GM21619 (cell line): ENCODE measurements at regions not wholly inside any gene's neighbourhood (a gene's known extent, or its start where the extent isn't known, plus 50 kb on each side); places are given as distances from the start of the nearest gene placed in this dataset.
"Not testable (repeated sequence)": the region's sequence is repeated elsewhere in the genome, so short reads cannot be mapped to it uniquely, and the experiment has no call there.

Experiments
- ATAC-seq: cut with Tn5 transposase; IDR thresholded peaks from one replicate; pipeline ENCODE4 v1.9.1; 2021; ENCODE audit not compliant: unreplicated experiment

DNA sequence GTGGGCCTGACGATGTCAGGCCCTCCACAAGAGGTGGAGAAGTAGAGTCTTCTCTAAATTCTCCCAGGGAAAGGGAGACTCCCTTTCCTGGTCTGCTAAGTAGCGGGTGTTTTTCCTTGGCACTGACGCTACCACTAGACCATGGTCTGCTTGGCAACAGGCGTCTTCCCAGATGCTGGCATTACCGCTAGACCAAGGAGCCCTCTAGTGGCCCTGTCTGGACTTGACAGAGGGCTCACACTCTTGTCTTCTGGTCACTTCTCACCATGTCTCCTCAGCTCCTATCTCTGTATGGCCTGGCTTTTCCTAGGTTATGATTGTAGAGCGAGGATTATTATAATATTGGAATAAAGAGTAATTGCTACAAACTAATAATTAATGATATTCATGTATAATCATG lies 51.1 kb upstream of the RASSF6 start:
- not testable (repeated sequence) for ATAC-seq

GRCh38 chr4:73673286-73673685 lies 53.0 kb upstream of the RASSF6 start:
- ATAC-seq: no peak

GRCh38 chr4:73674451-73674919 lies 54.2 kb upstream of the RASSF6 start:
- ATAC-seq: no peak

DNA sequence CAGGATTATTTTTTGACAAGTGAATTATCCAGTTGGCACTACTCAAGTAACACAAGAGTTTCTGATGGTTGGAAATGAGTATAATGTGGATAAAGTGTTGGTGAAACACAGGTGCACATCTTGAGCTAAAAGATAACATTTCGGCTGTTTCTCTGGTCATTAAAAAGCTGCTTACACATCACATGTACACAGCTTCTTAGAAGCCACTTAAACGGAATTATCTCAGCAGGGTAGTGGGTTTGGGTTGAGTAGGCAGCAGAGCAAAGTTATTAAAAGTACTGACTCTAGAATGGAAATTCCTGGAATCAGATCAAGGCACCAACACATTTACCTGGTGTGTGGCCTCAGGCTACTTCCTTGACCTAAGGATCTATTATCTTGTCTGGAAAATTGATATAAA lies 55.4 kb upstream of the RASSF6 start:
- ATAC-seq: no peak

GRCh38 chr4:73676136-73676535 lies 55.9 kb upstream of the RASSF6 start:
- ATAC-seq: no peak

DNA sequence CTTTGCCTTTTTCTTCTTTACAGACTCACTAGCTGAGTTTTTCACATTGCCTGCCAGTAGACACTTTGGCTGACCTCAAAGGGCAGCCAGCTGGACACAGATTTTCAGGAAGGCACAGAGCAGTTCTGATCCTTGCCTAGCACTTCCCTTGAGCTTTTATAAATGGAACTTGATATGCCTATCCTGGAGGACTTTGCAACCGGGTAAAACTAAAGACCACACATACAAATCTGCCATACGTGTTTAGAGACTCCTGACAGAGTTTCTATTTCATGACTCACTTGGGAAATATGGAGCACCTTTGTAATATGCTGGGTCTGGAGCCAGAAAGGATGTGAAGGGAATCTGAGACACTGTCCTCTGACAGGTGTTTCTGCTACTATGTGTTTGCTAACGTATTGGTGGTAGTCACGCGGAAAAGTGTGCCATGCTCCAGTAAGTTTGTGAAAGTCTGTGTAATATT lies 56.7 kb upstream of the RASSF6 start:
- peak; percentile 90 for ATAC-seq

DNA sequence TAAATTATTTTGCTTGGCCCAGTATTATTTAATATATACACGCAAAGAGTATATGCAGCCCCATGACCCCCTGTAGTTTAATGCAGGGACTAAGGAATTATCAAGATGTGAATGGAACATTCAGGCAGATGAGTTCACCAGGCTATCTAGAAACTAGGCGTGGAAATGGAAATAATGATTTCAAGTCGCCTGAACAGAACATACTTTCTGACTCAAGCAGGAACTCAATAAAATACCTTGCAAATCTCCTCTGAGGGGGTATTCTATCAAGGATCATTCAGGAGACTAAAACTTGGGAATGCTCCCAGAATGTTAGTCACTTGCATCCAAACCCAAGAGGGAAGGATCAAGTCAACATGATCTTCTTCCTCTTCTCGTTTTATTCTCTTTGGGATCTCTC lies 59.6 kb upstream of the RASSF6 start:
- ATAC-seq: no peak

DNA sequence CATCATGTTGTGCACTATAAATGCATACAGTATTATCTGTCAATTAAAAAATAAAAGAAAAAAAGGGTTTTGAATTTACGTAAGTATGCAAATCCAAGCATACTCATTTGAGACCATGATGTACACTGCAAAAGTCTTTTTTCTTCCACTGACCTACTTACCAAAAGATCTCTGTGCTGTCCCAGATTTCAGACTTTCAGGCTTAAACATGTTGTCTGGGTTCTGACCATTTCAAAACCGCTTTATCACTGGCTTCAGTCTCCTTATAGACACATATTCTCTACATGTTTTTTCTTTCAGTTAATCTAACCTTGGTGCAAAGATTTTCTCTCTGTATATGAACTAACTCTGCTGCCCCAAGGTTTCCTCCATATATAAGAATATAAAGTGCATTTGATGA lies 58.6 kb upstream of the CXCL8 start:
- no peak for ATAC-seq

DNA sequence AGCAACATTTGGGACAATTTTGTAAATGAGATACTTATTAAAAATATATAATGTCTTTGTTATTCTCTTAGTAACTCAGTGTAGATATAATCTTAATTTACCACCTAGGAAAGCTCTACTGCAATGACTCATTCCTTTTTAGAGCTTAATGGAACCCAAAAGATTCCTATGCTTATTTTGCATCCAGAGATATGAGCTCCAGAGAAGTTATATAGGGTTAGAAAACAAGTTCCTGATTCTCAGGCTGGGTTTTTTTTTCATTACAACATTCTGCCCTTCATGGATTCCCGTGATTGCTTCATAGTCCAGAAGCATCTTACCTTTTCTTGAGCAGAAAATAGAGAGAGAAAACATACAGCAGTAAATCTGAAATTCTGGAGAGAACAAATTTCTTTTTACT lies 57.9 kb upstream of the CXCL8 start:
- no peak for ATAC-seq

DNA sequence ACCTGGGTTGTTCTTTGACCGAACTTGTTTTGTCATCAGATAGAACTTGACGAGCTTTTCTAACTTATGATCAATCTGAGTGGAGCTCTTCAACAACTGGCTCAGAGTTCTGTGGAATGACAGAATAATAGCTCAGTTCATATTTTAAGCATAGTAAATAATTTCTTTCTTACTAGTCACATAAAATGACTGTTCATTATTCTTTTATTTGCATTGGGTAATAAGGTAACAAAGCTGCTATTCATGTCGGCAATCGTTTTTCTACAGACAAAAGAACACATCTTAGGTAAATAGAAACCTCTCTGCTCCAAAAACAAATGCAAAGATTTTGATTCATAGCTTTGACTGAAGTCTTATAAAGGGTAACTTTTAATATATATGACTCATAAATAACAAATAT lies 57.3 kb upstream of the CXCL8 start:
- ATAC-seq: no peak

GRCh38 chr4:73683456-73683855 lies 56.9 kb upstream of the CXCL8 start:
- no peak for ATAC-seq

DNA sequence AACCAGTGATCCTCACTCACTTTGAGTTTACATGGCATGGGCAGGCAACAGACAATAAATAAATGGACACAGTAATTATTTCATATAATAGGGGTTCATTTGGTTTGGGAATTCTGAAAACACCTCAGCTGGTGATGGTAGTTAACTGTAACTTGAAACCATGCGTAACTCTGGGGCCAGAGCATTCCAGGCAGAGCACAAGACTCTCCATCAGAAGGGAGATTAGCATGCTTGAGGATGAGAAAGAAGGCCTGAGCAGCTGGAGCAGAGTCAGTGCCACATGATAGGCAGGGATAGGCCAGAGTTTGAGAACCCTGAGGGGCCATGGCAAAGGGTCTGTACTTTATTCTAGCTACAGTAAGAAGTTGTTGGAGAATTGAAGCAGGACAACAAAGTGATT lies 56.3 kb upstream of the CXCL8 start:
- no peak for ATAC-seq

GRCh38 chr4:73685052-73685451 lies 55.3 kb upstream of the CXCL8 start:
- no peak for ATAC-seq

DNA sequence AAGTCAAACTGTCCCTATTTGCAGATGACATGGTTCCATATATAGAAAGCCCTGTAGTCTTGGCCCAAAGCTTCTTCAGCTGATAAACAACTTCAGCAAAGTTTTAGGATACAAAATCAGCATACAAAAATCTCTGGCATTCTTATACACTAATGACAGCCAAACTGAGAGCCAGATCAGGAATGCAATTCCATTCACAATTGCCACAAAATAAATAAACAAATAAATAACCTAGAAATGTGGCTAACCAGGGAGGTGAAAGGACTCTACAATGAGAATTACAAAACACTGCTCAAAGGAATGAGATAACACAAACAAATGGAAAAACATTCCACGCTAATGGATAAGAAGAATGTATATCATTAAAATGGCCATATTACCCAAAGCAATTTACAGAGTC lies 52.9 kb upstream of the CXCL8 start:
- no peak for ATAC-seq

DNA sequence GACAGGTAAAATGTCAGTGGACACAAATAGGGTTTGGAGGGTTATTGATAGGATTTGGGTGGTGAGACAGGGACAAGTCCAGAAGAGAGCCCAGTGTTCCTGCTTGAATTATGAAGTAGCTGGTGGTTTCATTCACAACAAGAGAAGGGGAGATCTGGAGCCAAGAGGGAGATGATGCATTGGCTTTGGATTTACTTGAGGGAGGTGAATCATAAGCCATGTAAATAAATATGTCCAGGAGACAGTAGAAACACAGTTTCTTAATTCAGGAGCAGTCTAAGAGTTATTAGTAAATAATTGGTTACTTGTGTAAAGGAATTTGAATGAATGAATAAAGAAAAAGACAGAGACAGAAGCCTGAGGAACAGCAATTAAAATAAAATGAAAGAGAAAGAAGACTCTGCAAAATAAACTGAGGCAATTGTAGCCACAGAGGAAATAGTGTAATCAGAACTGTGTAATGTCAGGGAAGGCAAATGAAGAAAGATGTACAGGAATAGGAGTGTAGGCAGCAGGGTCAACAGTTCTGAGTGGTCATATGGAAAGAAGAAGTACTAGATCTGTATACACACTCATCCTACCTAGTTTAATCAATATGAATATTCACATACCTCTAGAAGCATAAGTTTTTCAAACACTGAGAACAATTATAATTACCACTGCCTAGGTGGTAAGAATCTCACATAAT lies 50.2 kb upstream of the CXCL8 start:
- ATAC-seq: no peak
